SU-DHL-6 (cell line): ENCODE measurements at regions not wholly inside any gene's neighbourhood (a gene's known extent, or its start where the extent isn't known, plus 50 kb on each side); places are given as distances from the start of the nearest gene placed in this dataset.

ENCODE experiments used
- CTCF ChIP-seq: fragments of 200-600 bp; sonication (generic); IDR thresholded peaks from one replicate; pipeline ENCODE4 v1.5.1; 2017; ENCODE audit warnings: antibody characterized with exemption, mild to moderate bottlenecking, low read length, moderate library complexity; ENCODE audit not compliant: insufficient read depth, poor library complexity, severe bottlenecking
- EZH2phosphoT487 ChIP-seq: fragments of 200-600 bp; sonication (generic), shearing (Covaris generic); conservative IDR thresholded peaks from 2 replicates; pipeline ENCODE4 v1.6.1; 2018; ENCODE audit warnings: mild to moderate bottlenecking, antibody characterized with exemption, low read length, moderate library complexity, mixed read lengths

- no peak for TF ChIP-seq CTCF
- TF ChIP-seq EZH2phosphoT487, result no peak
Observed at GRCh38 chr5:159588941-159589340, 258.7 kb upstream of the IL12B start.
